GM19463 (cell line): ENCODE measurements at regions not wholly inside any gene's neighbourhood (a gene's known extent, or its start where the extent isn't known, plus 50 kb on each side); places are given as distances from the start of the nearest gene placed in this dataset.

ENCODE experiments used
- ATAC-seq: cut with Tn5 transposase; IDR thresholded peaks from one replicate; pipeline ENCODE4 v1.9.1; 2021; ENCODE audit warnings: mild to moderate bottlenecking, moderate library complexity; ENCODE audit not compliant: unreplicated experiment

DNA sequence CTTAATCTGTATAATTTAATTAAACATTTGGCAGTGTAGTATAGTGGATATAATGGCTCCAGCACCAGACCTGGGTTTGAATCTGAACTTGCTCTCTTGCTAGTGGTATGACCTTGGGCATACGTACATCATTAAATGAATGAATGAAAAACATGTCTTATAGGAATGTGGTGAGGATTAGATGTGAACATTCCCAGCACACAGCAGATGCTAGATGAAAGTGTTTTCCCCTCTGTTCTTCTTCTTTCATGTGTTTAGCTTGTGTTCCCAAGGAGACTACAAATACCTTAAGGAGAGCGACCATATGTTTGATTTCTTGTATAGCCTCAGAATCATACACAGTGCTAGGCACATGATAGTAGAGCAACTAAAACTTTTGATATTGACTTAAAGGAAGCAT is 56.5 kb downstream of the CT47B1 start:
- no peak for ATAC-seq

DNA sequence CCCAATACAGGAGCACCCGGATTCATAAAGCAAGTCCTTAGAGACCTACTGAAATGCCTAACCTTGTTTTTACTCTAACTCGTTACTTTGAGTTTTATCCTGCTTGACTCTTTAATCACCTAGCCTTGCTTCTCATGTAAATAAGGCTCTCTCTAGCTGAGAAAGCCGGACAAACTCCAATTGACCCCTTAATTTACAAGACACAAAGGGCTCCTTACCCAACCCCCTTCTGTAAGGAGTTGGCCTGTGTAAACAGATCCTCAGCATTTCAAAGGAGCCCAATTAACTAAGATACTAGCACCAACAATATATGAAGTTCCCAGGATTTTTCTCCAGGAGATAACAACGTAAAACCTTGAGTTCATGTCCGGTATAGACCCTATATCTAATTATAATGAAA is 61.7 kb downstream of the CT47B1 start:
- ATAC-seq, result no peak

DNA sequence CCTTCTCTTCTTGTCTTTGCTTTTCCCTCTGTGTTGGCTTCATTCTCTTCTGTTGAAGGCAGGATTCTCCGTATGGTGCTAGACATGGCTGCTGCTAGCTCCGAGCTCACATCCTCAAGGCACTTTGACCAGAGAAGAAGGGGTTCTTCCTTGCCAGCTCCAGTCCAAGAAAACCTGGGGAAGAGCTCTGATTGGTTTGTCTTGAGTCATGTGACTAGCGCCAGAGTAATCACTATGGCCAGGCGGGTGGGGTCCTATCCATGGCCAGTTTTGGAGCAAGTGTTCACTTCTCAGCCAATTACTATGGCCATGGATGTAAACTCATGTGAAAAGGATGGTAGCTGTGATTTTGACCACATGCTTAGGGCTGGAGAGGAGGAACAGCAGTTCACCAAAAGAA is 74.2 kb downstream of the CT47B1 start:
- ATAC-seq, result no peak

DNA sequence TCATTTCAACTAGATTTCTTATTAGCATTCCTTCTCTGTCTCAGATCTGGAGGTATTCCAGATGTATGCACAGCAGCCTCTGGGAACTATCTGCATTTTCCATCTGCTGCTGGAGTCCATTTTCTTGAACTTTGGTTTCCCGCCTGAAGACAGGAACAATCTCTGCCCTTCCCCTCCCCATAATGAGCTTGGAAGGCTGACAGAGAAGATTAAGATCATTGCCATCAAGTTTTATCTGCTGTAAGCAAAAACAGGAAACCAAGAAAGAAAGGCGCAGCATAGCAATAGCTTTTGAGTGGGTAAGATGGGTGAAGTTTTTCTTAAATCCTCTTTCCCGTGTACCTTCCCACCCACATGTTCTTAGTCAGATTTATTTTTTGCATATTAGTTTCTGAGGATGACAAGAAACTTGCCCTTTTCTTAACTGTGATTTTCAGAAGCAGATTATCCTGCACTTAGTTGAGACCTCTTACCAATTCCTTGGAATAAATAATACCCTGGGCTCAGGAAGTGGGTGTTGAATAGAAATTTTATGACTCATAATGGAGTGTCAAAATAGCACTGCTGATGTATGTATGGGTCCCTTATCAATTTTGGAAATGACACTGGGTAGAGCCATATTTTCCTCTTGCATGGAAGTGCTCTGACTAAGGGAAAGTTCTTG is 78.3 kb downstream of the CT47B1 start:
- ATAC-seq, result no peak

DNA sequence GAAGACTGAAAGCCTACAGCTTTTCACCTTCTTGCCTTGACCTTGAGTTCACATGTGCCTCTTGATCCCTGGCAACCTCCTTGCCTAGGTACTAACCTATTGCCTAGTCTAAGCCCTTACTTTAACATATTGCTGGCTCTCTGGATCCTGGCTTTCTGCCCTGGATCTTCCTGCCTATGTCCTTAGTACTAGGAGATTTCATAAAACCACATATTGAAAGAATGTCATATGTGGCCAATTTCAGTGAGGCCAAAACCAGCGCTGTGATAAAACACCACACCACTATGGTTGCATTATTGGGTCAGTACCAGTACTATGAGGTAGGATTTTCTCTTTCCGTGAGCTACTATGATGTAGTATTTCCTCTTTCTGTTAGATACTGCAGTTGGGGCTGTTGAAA is 80.4 kb downstream of the CT47B1 start:
- ATAC-seq, result no peak

DNA sequence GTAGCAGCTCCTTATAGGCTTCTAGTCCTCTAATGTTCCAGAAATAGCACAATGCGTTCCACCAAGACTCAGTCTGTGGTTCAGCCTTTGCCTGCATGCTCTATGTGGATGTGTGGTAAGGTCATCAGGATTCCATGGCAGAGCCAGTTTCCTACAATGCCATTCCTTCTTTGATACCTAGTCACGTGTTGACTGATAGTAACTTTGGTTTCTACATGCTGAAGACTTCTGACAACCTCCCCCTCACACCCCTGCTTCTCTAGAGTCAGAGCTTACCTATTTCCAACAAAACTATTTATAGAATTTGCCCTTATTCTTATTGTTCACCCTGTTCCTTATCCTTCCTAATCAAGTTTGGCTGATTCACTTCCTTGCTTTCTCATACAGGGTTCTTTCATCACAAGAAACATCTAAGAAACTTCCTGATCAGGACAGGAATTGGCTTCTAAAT is 81.1 kb downstream of the CT47B1 start:
- ATAC-seq, result no peak

DNA sequence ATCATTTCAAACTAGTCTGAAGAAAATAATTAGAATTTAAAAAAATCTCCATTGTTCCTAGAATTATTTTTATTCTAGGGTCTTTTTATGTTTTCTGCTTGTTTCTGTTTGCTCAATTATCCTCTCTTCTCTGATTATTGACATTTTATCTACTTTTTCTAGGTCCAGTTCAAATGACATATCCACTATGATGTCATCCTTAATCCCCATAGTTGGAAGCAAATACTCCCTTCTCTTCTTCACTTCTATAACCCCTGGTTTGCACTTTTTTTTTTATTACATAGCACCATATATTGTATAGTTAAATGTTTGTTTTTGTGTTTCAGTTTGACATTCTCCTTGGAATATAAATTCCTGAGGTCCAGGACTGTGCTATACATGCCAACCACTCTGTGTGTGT is 82.6 kb downstream of the CT47B1 start:
- ATAC-seq, result no peak

DNA sequence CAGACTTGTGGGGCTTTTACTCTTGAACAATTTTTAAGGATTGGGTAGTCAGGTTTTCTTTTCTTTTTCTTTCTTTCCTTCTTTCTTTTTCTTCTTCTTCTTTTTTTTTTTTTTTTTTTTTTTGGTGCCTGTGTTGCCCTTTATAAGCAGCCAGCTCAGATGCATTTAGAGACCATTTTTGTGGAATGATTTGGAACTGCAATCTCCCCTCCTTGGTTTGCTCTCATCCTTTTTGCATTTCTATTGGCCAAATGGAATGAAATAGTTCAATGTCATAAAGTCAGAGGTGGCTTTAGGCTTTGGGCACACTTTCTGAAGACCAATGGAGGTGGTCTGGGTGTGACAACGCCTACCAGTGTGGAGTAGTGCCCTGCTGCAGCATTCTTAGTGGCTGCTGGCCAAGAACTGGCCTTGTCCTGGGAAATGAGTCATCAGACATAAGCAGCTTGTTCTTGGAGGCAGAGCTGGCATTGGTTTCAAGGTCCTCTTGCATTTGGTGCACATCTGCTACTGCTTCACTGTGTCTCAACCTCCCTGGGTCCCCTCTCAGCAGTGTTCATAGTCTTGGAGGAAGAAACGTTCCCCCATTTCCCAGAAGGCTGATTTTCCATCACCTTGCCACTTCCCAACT is 84.5 kb downstream of the CT47B1 start:
- ATAC-seq, result no peak

DNA sequence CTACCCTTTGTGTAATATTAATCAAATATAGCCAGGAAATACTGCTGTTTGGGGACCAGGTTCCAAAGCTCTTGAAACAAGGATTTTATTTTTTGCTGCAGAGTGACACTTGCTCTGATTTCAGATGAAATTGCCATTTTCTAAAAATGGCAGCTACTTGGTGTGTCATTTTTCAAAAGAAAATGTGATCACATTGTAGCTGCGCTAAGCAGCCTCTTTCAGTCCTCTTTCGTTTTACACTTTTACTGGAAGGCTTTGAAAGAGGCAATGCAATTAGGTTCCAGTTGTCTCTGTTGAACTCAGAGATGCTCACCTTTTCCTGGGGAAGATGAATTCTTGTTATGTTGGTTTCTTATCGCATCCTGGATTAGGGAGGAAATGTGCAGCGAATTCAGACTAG is 85.1 kb downstream of the CT47B1 start:
- ATAC-seq, result no peak

DNA sequence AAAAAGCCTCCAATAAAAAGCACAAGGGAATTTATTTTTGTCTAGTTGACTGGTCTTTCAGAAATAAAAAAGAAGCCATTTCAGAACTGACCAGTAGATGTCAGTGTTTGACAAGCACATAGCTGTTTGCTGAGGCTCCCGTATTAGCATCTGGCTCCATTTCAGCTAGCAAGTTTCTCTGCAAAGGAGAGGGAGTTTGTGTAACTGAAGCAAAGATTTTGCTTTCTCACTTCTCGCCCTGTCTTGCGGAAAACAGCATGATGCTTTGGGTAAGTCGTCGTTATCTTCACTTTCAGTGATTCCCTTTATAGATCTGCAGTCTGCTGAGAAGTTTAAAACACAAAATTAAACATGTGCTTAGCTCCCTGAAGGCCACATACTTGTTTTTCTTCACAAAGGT is 85.5 kb downstream of the CT47B1 start:
- ATAC-seq, result peak; percentile 82

DNA sequence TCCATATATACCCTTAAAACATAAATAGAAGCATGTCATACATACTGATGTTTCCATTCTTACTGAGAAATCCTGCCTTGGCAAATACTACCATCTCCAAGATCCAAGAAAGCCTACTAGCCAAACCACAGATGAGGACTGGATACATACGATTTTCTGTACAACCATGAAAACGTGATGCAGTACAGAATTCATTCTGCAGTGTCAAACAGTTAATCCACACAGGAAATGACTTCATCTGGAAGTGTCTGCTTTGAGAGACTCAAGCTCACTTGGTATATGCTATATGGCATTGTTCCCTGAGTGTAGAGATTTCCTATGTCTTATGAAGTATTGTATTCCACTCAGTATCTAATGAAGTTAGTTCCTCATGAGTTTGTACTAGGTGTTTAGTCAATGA is 94.3 kb downstream of the CT47B1 start:
- ATAC-seq, result no peak

DNA sequence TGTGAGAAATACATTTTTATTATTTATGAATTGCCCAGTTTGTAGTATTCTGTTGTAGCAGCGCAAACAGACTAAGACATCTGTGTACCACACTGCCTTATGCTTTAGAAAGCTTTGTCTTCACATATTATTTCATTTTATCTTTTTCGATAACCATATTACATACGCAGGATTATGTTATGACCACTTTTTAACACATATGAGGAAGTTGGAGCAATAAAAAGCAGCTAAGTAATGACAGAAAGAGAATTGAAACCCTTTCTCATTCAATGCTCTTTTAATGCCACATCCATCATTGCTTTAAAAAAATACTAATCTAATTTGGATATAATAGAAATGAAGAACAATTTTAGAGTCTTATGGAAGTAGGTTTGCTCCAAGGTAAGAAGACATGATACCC is 99.7 kb downstream of the CT47B1 start:
- ATAC-seq, result no peak

DNA sequence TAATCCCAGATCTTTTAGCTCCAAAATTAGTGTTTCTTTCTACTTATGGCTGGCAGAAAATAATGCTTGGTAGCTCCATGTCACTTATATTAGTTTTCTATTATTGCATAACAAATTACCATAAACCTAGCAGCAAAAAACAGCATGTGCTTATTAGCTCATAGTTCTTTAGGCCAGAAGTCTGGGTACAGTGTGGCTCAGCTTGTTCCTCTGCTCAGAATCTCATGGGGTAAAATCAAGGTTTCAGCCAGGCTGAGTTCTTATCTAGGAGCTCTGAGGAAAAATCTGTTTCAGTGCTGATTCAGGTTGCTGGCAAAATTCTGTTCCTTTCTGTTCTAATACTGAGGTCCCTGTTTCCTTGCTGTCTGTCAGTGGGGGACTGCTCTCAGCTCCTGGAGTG is 101.1 kb downstream of the CT47B1 start:
- no peak for ATAC-seq

DNA sequence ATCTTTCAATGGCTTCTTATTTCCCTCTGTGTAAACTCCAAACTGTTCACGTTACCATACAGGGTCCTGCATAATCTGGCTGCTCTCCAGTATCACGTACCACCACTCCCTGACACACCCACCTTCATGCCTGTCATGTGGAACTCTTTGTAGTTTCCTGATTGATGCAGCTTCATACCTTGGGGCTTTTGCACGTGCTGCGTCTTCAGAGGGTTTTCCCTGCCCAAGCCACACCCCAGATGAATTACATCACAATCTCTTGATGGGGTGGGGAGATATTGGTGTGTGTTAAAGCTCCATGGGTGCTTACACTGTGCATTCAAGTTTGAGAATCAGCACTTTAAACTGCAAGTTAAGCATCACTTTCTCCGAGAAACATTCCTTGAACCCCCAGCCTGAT is 101.9 kb downstream of the CT47B1 start:
- no peak for ATAC-seq

DNA sequence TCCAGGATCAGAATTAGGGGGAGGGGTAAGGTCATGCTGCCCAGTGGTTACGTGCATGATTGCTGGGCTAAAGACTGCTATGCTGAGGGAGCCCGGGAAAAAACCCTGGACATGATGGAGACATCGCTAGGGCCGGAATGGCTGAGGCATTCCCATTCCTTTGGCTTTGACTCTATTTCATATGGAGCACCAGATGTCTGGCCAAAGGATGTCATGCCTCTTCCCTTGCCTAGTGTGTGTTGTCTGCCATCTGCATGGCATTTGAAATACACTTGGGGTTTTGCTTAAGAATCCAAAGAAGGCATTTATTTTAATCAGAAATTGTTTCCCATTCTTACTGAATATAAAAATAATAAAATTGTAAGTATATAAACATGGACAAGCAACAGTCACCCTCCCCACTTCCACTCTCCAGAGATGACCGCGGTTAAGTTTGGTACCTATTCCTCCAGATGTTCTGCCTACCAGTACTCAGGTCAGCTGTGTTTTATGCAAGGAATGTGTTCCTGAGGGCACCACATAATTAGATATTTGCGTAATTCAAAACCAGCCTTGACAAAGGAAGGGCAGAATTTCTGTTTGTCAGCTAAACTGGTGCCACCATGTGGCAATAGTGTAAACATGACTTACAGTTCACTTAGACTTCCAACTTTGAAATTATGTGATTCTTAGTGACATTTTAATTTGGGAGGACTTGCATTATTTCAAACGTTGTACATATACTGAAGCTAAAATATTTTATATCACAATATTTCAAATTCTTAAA is 105.9 kb downstream of the CT47B1 start:
- peak; percentile 50 for ATAC-seq

DNA sequence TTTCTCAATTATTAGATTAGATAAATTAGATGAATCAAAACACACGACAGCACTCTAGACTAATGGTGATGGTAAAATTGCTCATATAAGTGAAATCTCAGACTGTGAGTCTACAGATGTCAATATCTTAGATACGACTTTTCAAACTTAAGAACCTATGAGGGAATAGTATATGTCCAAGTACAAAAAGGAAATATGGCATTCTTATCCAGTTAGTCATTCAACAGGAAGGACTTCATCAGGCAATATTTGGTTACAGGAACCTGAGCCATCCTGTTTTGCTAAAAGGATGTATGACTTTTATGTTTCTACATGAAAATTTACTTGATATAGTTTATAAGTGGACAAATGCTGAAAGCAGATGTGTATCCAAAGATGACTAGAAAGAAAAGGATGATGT is 107.0 kb downstream of the CT47B1 start:
- no peak for ATAC-seq

DNA sequence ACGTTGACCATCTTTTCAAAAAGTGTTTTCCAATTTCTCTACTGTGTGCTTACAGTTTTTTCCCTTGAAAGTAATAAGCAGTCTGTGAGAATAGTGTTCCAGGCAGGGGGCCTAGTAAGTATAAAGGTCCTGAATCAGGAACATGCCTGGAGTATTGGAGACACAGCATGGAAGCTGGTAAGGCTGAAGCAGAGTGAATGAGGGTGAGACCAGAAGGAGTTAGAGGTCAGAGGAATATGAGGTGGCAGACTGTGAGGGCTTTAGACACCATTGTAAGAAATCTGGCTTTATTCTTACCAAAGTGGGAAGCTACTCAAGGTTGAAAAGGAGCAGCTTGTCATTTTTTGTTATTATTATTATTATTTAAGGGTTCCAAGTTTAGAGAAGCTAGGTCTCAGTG is 107.4 kb downstream of the CT47B1 start:
- no peak for ATAC-seq

DNA sequence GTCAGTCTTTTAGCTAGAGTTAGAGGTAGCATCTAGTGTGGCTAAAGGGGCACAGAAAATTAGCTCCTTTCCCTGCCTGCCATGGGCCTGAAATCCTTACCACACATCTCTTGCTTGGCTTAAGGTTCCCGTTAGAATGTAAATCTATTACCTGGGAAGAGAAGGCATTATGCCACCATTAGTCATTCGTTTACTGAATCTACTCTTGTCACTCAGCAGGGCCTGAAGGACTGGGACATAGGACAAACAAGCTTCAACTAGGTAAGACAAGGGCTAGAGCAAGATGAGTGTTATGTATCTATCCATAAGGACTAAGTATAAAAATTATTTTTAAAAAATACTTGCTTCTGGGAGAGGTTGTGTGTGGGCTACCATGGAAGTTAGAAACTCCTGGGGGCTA is 112.4 kb downstream of the CT47B1 start:
- no peak for ATAC-seq

DNA sequence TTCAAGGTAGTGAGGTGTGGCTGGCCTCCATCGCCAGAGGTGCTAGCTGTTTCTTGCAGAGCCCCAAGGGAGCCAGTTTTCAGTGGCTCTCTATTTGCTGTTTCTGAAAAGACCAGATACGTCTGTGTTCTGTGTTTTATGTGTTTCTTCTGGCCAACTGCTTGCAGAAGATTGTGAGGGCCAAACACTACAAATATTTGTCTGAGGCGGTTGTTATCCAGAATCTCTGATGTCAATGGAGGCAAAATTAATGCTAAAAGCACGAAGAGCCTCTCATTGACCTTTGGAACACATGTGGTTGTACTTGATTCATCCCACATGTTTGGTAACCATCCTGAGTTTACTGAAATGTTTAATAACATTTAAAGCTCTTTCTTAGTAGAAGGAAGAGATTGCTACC is 113.9 kb downstream of the CT47B1 start:
- ATAC-seq, result no peak

DNA sequence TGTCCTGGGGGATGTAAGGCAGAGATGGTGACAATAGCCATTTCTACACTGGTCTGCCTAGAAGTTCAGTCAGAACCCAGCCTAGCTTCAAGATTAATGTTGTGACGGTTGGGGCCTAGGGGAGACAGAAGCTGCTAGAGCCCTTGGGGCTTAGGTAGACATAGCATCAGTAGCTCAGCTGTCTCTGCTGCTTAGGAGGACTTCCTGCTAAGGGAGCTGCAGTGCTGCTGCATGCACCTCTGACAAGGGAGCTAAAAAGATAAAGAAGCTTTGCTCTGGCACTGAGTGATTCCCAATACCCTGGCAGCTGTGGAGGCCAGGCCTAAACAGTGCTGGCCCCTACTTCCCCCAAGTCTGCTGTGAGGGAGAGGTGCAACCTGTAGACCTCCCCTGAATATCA is 116.0 kb downstream of the CT47B1 start:
- no peak for ATAC-seq

DNA sequence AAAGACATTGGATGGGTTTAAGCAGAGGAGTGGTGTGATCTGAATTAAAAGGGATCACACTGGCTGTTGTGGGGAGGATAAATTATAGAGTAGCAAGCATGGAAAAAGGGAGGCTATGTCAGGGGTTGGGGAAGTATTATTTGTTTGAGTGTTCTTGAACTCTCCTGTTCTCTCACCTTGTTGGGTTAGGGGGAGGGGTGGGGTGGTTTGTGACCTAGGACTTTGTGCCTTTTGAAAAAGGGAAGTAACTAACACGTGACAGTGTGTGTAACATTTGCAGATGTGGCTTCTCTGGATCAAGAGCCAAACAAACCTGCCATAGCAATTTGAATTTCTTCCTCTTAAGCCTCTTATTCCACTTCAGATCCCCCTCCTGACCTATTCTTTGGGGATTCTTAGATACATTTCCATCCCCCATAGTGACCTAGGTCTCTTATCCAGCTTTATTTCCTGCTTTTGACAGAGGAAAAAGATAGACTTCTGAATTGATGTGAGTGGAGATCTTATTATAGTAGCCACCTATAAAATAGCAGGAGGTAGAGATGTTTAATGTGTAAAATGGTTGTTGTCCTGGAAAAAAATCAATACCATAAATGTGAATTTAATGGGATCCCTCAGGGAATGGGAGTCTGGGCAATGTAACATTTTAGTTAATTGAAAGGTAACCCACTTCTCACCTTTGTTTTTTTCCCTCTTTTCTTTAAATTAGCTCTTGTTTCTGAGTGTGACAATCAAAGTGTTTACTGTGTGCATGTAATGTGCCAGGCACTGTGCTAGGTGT is 120.4 kb downstream of the CT47B1 start:
- peak; percentile 65 for ATAC-seq
